ENCODE measurements at regions not wholly inside any gene's neighbourhood (a gene's known extent, or its start where the extent isn't known, plus 50 kb on each side); places are given as distances from the start of the nearest gene placed in this dataset.

DNA sequence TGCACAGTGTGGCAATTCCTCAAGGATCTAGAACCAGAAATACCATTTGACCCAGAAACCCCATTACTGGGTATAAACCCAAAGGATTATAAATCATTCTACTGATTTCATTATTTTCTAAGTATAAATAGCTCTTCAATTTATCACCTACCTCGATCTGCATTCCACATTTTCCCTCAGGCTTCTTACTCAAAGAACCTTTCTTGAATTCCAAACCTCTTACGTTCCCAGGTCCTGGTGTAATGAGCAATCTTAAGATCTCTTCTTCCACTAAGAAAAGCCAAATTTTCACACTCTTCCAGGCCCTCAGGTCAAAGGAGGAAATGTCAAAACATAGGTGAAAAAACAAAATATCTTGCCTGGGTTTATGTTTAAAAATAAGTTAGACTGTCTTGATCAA is 237.3 kb upstream of the GPC6 start:
- no peak overlapping the region for H2BK12ac ChIP-seq (ENCODE audit: low read depth, low read length)
- H2BK5ac ChIP-seq (ENCODE audit: low read depth, low read length) = no peak overlapping the region
- no peaks in the 10 kb centered on the region for H3K4me1 ChIP-seq (replicated peaks in 1 of 4; ENCODE audit: control insufficient read depth in 3 of 4, insufficient read depth in 4 of 4, low read length in 3 of 4)
- no peak overlapping the region for H3K9ac ChIP-seq (replicated peaks in 1 of 4; ENCODE audit: extremely low read depth in 1 of 4, low read depth in 3 of 4, low read length in 3 of 4)
- no peak overlapping the region for H3K4me3 ChIP-seq (ENCODE audit: extremely low read depth in 1 of 4, insufficient read depth in 2 of 4, low read depth in 3 of 4, low read length in 4 of 4)
- H2BK120ac ChIP-seq (replicated peaks; ENCODE audit: low read depth, low read length) = no peak overlapping the region
- no peaks in the 10 kb centered on the region for H3K79me2 ChIP-seq (ENCODE audit: control insufficient read depth in 1 of 2, insufficient read depth in 2 of 2, low read length in 2 of 2)
- H3K27ac ChIP-seq (ENCODE audit: low read depth, low read length) = no peak overlapping the region
- FAIRE-seq = no peak
- ChIA-PET CTCF (ENCODE audit: partially characterized antibody) (no interaction called here), POLR2A (ENCODE audit: partially characterized antibody) (no interaction called here)
- no peak overlapping the region for H3K56ac ChIP-seq (replicated peaks; ENCODE audit: insufficient read length, low read depth, low read length)
- no peak for DNase-seq (ENCODE audit: low read depth in 1 of 2, low spot score in 2 of 2)
- no peak overlapping the region for H2AFZ ChIP-seq (ENCODE audit: low read length)
- no peak overlapping the region for H3K23ac ChIP-seq (ENCODE audit: insufficient read length)
- H4K5ac ChIP-seq (ENCODE audit: insufficient read length, low read depth, low read length) = no peak overlapping the region
- no peaks in the 10 kb centered on the region for H3K27me3 ChIP-seq (replicated peaks in 1 of 4; ENCODE audit: control insufficient read depth in 3 of 4, extremely low read depth in 1 of 4, insufficient read depth in 3 of 4, low read length in 3 of 4)
- no peak overlapping the region for H2BK15ac ChIP-seq (ENCODE audit: low read length)
- WGBS, 2 experiments (ENCODE audit: extremely low coverage in 1 of 2, insufficient coverage in 1 of 2, insufficient read length in 1 of 2, insufficient replicate concordance in 2 of 2, low coverage in 1 of 2, low lambda C conversion rate in 2 of 2, missing lambda C conversion rate in 1 of 2) = 90% methylated on average over 2 of the region's 2 CpGs; no CpG with 5 or more reads in 1 of the 2 experiments
- no peaks in the 10 kb centered on the region for H4K20me1 ChIP-seq (replicated peaks in 1 of 2; ENCODE audit: control insufficient read depth in 1 of 2, insufficient read depth in 2 of 2, low read length in 2 of 2)
- no peak overlapping the region for H3K4ac ChIP-seq (replicated peaks; ENCODE audit: insufficient read length, low read depth, low read length)
- no peaks in the 10 kb centered on the region for H3K23me2 ChIP-seq (ENCODE audit: low read depth, low read length)
- H3K18ac ChIP-seq (ENCODE audit: extremely low read depth, low read length) = no peak overlapping the region
- no peak overlapping the region for H3K4me2 ChIP-seq (ENCODE audit: insufficient read depth in 1 of 2, low read depth in 2 of 2, low read length in 2 of 2)
- H3K36me3 ChIP-seq (ENCODE audit: control insufficient read depth in 2 of 4, insufficient read depth in 4 of 4, low read length in 3 of 4) = no peaks in the 10 kb centered on the region
- H3K79me1 ChIP-seq (ENCODE audit: low read depth, low read length) = no peaks in the 10 kb centered on the region
- no peaks in the 10 kb centered on the region for H3K9me3 ChIP-seq (ENCODE audit: insufficient read depth in 2 of 2, low read depth in 1 of 2, low read length in 1 of 2)
- no peak overlapping the region for H4K8ac ChIP-seq (ENCODE audit: extremely low read depth, insufficient read depth, low read length)
- no peak overlapping the region for H2AK5ac ChIP-seq (ENCODE audit: low read depth, low read length)
- H4K91ac ChIP-seq (replicated peaks; ENCODE audit: insufficient read length, low read length) = no peak overlapping the region
- no peak overlapping the region for H2BK20ac ChIP-seq (ENCODE audit: low read length)
- no peak overlapping the region for H3K14ac ChIP-seq (ENCODE audit: insufficient read length)
- TF ChIP-seq SIRT6 (IDR thresholded peaks at IDR 0.05; ENCODE audit: low read length) (no peak), SUZ12 (IDR thresholded peaks at IDR 0.05; ENCODE audit: low read length) (no peak), YY1 (IDR thresholded peaks at IDR 0.05; ENCODE audit: low read depth, low read length) (no peak), POLR2AphosphoS5 (IDR thresholded peaks at IDR 0.05; ENCODE audit: low read depth, low read length) (no peak), HDAC2 (IDR thresholded peaks at IDR 0.05; ENCODE audit: borderline replicate concordance in 1 of 2, low read depth in 2 of 2, low read length in 2 of 2) (no peak), SIN3A (conservative IDR thresholded peaks at IDR 0.05 in 1 of 2, IDR thresholded peaks at IDR 0.05 in 1 of 2; ENCODE audit: low read depth in 1 of 2, low read length in 2 of 2) (no peak)
- TF ChIP-seq, protein P1, sequence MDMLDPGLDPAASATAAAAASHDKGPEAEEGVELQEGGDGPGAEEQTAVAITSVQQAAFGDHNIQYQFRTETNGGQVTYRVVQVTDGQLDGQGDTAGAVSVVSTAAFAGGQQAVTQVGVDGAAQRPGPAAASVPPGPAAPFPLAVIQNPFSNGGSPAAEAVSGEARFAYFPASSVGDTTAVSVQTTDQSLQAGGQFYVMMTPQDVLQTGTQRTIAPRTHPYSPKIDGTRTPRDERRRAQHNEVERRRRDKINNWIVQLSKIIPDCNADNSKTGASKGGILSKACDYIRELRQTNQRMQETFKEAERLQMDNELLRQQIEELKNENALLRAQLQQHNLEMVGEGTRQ (IDR thresholded peaks at IDR 0.05; ENCODE audit: low read length) = no peak
